ENCODE measurements at regions not wholly inside any gene's neighbourhood (a gene's known extent, or its start where the extent isn't known, plus 50 kb on each side); places are given as distances from the start of the nearest gene placed in this dataset.

GRCh38 chr2:59032499-59032898 is 791.4 kb upstream of the FANCL start:
- H3K4me1 ChIP-seq (ENCODE audit: insufficient read depth) = no peaks in the 10 kb centered on the region
- DNase-seq = no peak
- no peak overlapping the region for H3K4me3 ChIP-seq
- no peaks in the 10 kb centered on the region for H3K27me3 ChIP-seq
- no peaks in the 10 kb centered on the region for H3K36me3 ChIP-seq
- intact Hi-C loops (cut with DNase I) = no loop called here
- H3K27ac ChIP-seq = no peak overlapping the region
- no peak for TF ChIP-seq CTCF (IDR thresholded peaks at IDR 0.05)
- TF ChIP-seq POLR2A (IDR thresholded peaks at IDR 0.05) = no peak
- no peak for TF ChIP-seq EP300 (IDR thresholded peaks at IDR 0.05)
- 82 to 87% (median 84%) methylated on average over 3 of the region's 3 CpGs for WGBS, 3 donors
- no peaks in the 10 kb centered on the region for H3K9me3 ChIP-seq

GRCh38 chr2:59029058-59029457 is 787.9 kb upstream of the FANCL start:
- no peaks in the 10 kb centered on the region for H3K27me3 ChIP-seq
- TF ChIP-seq POLR2A (IDR thresholded peaks at IDR 0.05) = no peak
- no peaks in the 10 kb centered on the region for H3K9me3 ChIP-seq
- DNase-seq = no peak
- no peak overlapping the region for H3K4me3 ChIP-seq
- intact Hi-C loops (cut with DNase I) = no loop called here
- H3K4me1 ChIP-seq (ENCODE audit: insufficient read depth) = no peaks in the 10 kb centered on the region
- no peak overlapping the region for H3K27ac ChIP-seq
- no peaks in the 10 kb centered on the region for H3K36me3 ChIP-seq
- 23 to 36% (median 33%) methylated on average over 6 of the region's 6 CpGs for WGBS, 3 donors

GRCh38 chr2:59027320-59027719 is 786.2 kb upstream of the FANCL start:
- Histone ChIP-seq H3K4me1 (ENCODE audit: insufficient read depth) (no peaks in the 10 kb centered on the region), H3K9me3 (no peaks in the 10 kb centered on the region), H3K27me3 (no peaks in the 10 kb centered on the region), H3K27ac (no peak overlapping the region), H3K4me3 (no peak overlapping the region), H3K36me3 (no peaks in the 10 kb centered on the region)
- intact Hi-C loops (cut with DNase I) = no loop called here
- 91 to 95% (median 95%) methylated on average over 4 of the region's 4 CpGs for WGBS, 3 donors
- TF ChIP-seq CTCF (IDR thresholded peaks at IDR 0.05) (no peak), POLR2A (IDR thresholded peaks at IDR 0.05) (no peak), EP300 (IDR thresholded peaks at IDR 0.05) (no peak)
- DNase-seq = no peak

- Histone ChIP-seq H3K36me3 (no peaks in the 10 kb centered on the region), H3K9me3 (no peaks in the 10 kb centered on the region), H3K27ac (no peak overlapping the region), H3K4me1 (ENCODE audit: insufficient read depth) (no peaks in the 10 kb centered on the region), H3K27me3 (no peaks in the 10 kb centered on the region), H3K4me3 (no peak overlapping the region)
- intact Hi-C loops (cut with DNase I) = no loop called here
- peak in 3 of 5 donors; percentile 22 to 45 (median 26) for DNase-seq
- WGBS, 3 donors = 75 to 81% (median 78%) methylated on average over 5 of the region's 5 CpGs
- TF ChIP-seq EP300 (IDR thresholded peaks at IDR 0.05) = no peak
- no peak for TF ChIP-seq POLR2A (IDR thresholded peaks at IDR 0.05)
- no peak for TF ChIP-seq CTCF (IDR thresholded peaks at IDR 0.05)
Measured at GRCh38 chr2:59025157-59025757, 784.1 kb upstream of the FANCL start.

- intact Hi-C loops (cut with DNase I) = no loop called here
Measured at GRCh38 chr2:59021786-59022185, 780.7 kb upstream of the FANCL start.

More at GRCh38 chr2:59021786-59022185, 780.7 kb upstream of the FANCL start:
- H3K27me3 ChIP-seq = no peaks in the 10 kb centered on the region
- WGBS, 3 donors = 76 to 95% (median 81%) methylated on average over 1 of the region's 1 CpG
- H3K36me3 ChIP-seq = no peaks in the 10 kb centered on the region
- no peak for TF ChIP-seq POLR2A (IDR thresholded peaks at IDR 0.05)
- TF ChIP-seq EP300 (IDR thresholded peaks at IDR 0.05) = no peak
- H3K4me1 ChIP-seq (ENCODE audit: insufficient read depth) = no peaks in the 10 kb centered on the region
- H3K9me3 ChIP-seq = no peaks in the 10 kb centered on the region
- H3K27ac ChIP-seq = no peak overlapping the region
- no peak overlapping the region for H3K4me3 ChIP-seq
- no peak for DNase-seq
